ENCODE measurements at regions not wholly inside any gene's neighbourhood (a gene's known extent, or its start where the extent isn't known, plus 50 kb on each side); places are given as distances from the start of the nearest gene placed in this dataset.

GRCh38 chr7:136171233-136171632 lies 194.1 kb upstream of the MTPN start:
- H3K79me2 ChIP-seq (ENCODE audit: control insufficient read depth, insufficient read depth, low read length): no peaks in the 10 kb centered on the region
- H3K4me1 ChIP-seq (ENCODE audit: control insufficient read depth, extremely low read depth, insufficient read depth, low read length): no peaks in the 10 kb centered on the region
- no peak overlapping the region for H3K9ac ChIP-seq (replicated peaks; ENCODE audit: extremely low read depth, insufficient read depth, low read length)
- intact Hi-C loops (cut with micrococcal nuclease): no loop called here
- no peak for FAIRE-seq
- no peaks in the 10 kb centered on the region for H3K9me1 ChIP-seq (replicated peaks; ENCODE audit: control insufficient read depth, extremely low read depth, insufficient read depth, low read length)
- H4K20me1 ChIP-seq (replicated peaks; ENCODE audit: control insufficient read depth, extremely low read depth, insufficient read depth, low read length): no peaks in the 10 kb centered on the region
- no peak for TF ChIP-seq GATA2 (IDR thresholded peaks at IDR 0.05; ENCODE audit: insufficient read depth, insufficient read length, low read depth, low read length)
- TF ChIP-seq MAX (IDR thresholded peaks at IDR 0.05; ENCODE audit: insufficient read depth, insufficient read length): no peak
- no peak for TF ChIP-seq CTCF (IDR thresholded peaks at IDR 0.05; ENCODE audit: extremely low read depth in 1 of 2, insufficient read depth in 1 of 2, low read depth in 1 of 2, low read length in 2 of 2)
- no peak for TF ChIP-seq FOS (IDR thresholded peaks at IDR 0.05; ENCODE audit: borderline replicate concordance, insufficient read depth, low read length)
- no peak for TF ChIP-seq JUN (IDR thresholded peaks at IDR 0.05; ENCODE audit: borderline replicate concordance, insufficient read depth, insufficient read length, low read depth)
- TF ChIP-seq POLR2A (IDR thresholded peaks at IDR 0.05; ENCODE audit: low read depth, low read length): no peak
- TF ChIP-seq EZH2 (IDR thresholded peaks at IDR 0.05; ENCODE audit: borderline replicate concordance, low read depth, low read length, severe bottlenecking): no peak
- no peak for TF ChIP-seq POLR2AphosphoS5 (IDR thresholded peaks at IDR 0.05; ENCODE audit: insufficient read depth, low read depth, low read length)
- TF ChIP-seq MYC (IDR thresholded peaks at IDR 0.05; ENCODE audit: low read depth, low read length): no peak
- CTCF ChIA-PET: no interaction called here
- no TSS peak for BruUV-seq (replicated peaks)
- H3K4me2 ChIP-seq (ENCODE audit: insufficient read depth, low read length): no peak overlapping the region
- no peaks in the 10 kb centered on the region for H3K36me3 ChIP-seq (ENCODE audit: control insufficient read depth in 2 of 2, extremely low read depth in 1 of 2, insufficient read depth in 2 of 2, low read length in 2 of 2)
- H2AFZ ChIP-seq (ENCODE audit: low read depth, low read length): no peak overlapping the region
- no peak for DNase-seq (ENCODE audit: low read depth, low spot score)
- dilution Hi-C loops (cut with MboI; ENCODE audit: extremely low pct_ligation_motif_present, low sequenced_read_pairs): no loop called here
- H3K27ac ChIP-seq (ENCODE audit: insufficient read depth, low read depth, low read length): no peak overlapping the region
- POLR2A ChIA-PET: no interaction called here
- no peak overlapping the region for H3K4me3 ChIP-seq (replicated peaks in 1 of 3; ENCODE audit: insufficient read depth in 1 of 3, low read depth in 1 of 3, low read length in 3 of 3)
- no peaks in the 10 kb centered on the region for H3K9me3 ChIP-seq (replicated peaks; ENCODE audit: control insufficient read depth, insufficient read depth, low read length)
- no peaks in the 10 kb centered on the region for H3K27me3 ChIP-seq (ENCODE audit: control insufficient read depth in 2 of 2, insufficient read depth in 2 of 2, low read length in 2 of 2)

Measured in endothelial cell of umbilical vein (primary cell).